OCI-LY3 (cell line): ENCODE measurements at regions not wholly inside any gene's neighbourhood (a gene's known extent, or its start where the extent isn't known, plus 50 kb on each side); places are given as distances from the start of the nearest gene placed in this dataset.

Experiments used
- H2AFZ ChIP-seq: fragments of 200-600, 300-600 bp; shearing (Covaris generic); 2 replicates; pipeline ENCODE4 v1.6.0; 2014; ENCODE audit warnings: antibody characterized with exemption, low read depth, low read length
- H3K27ac ChIP-seq: fragments of 200-600, 300-600 bp; sonication (generic); 2 replicates; pipeline ENCODE4 v1.5.1; 2014; ENCODE audit warnings: mild to moderate bottlenecking, low read length, moderate library complexity, mixed read lengths
- H3K27me3 ChIP-seq: fragments of 200-600, 300-600 bp; sonication (generic); 2 replicates; pipeline ENCODE4 v1.6.1; 2014; ENCODE audit warnings: low read depth, low read length, mixed read lengths
- H3K36me3 ChIP-seq: fragments of 200-600, 300-600 bp; sonication (generic); replicated peaks from 2 replicates; pipeline ENCODE3; 2014; ENCODE audit warnings: low read depth, low read length, mixed read lengths
- H3K4me1 ChIP-seq: fragments of 300-600, 200-600 bp; sonication (generic); 2 replicates; pipeline ENCODE4 v1.6.1; 2014; ENCODE audit warnings: low read length, mixed read lengths
- H3K4me2 ChIP-seq: fragments of 200-600, 300-600 bp; sonication (generic); 2 replicates; pipeline ENCODE4 v1.6.1; 2014; ENCODE audit warnings: low read length, mixed read lengths
- H3K4me3 ChIP-seq: fragments of 300-600, 200-600 bp; sonication (generic); 2 replicates; pipeline ENCODE4 v1.5.1; 2014; ENCODE audit warnings: antibody characterized with exemption, mild to moderate bottlenecking, low read length, moderate library complexity
- H3K79me2 ChIP-seq: fragments of 300-600, 200-600 bp; shearing (Covaris generic); 2 replicates; pipeline ENCODE4 v1.6.1; 2014; ENCODE audit warnings: mild to moderate bottlenecking, low read length, mixed read lengths
- H3K9ac ChIP-seq: fragments of 300-600, 200-600 bp; shearing (Covaris generic); 2 replicates; pipeline ENCODE4 v1.6.0; 2014; ENCODE audit warnings: mild to moderate bottlenecking, low read length, moderate library complexity
- H3K9me3 ChIP-seq: fragments of 200-600, 300-600 bp; shearing (Covaris generic); 2 replicates; pipeline ENCODE4 v1.6.1; 2014; ENCODE audit warnings: low read length, mixed read lengths; ENCODE audit not compliant: insufficient read depth
- H4K20me1 ChIP-seq: fragments of 200-600, 300-600 bp; sonication (generic); 2 replicates; pipeline ENCODE4 v1.6.1; 2016; ENCODE audit warnings: low read length, mixed read lengths; ENCODE audit not compliant: insufficient read depth
- CTCF ChIP-seq: fragments of 200-600, 300-600 bp; sonication (generic); IDR thresholded peaks from 2 replicates; pipeline ENCODE4 v1.5.1; 2014; ENCODE audit warnings: antibody characterized with exemption, low read length, low read depth
- EZH2phosphoT487 ChIP-seq: fragments of 200-600 bp; shearing (Covaris generic); IDR thresholded peaks from 2 replicates; pipeline ENCODE4 v1.6.1; 2018; ENCODE audit warnings: antibody characterized with exemption, mixed run types, low read depth

DNA sequence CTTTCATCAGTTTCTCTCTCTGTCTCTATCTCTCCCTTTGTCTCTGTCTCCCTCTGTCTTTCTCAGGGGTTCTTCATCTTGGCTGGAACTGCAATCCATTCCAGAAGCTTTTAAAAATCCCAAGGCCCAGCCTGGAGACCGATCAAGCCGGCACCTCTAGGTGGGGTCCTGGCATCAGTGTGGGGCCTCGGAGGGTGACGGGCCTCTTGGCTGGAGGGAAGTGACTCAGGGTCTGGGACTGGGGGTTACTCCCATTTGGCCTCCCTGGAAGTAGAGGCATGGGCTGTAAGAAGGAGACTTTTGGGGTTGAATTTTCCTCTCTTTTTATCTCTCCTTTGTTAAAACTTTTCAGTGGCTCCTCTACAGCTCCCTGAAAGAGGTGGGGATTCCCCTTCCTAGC is 52.8 kb upstream of the OTOF start:
- H3K4me1 ChIP-seq = peaks cover 34% of the 10 kb centered on the region
- peak overlapping the region; percentile 12; the same call in 1 of the 2 replicates for H3K9ac ChIP-seq
- peak overlapping the region; percentile 3; the same call in 1 of the 2 replicates for H3K4me3 ChIP-seq
- H3K4me2 ChIP-seq = peak overlapping the region; percentile 50
- H3K27me3 ChIP-seq = no peaks in the 10 kb centered on the region
- H3K27ac ChIP-seq = no peak overlapping the region
- no peaks in the 10 kb centered on the region for H4K20me1 ChIP-seq
- TF ChIP-seq EZH2phosphoT487 (no peak), CTCF (no peak)
- no peaks in the 10 kb centered on the region for H3K9me3 ChIP-seq
- no peaks in the 10 kb centered on the region for H3K79me2 ChIP-seq
- peak overlapping the region; percentile 36; the same call in 1 of the 2 replicates for H2AFZ ChIP-seq
- H3K36me3 ChIP-seq = no peaks in the 10 kb centered on the region

DNA sequence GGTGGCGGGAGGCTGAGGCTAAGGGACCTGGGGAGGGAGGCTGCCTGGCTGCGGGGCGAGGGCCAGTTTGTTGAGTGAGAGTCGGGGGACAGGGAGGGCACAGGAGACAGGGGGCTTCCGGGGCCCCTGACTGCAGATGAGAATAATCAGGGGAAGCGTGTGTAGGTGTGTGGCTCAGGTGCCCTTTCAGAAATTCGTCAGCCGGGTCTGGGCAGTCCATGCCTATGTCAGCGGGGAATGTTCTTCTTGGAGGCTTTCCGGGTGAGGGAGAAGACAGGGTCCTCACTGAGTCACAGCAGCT is 52.3 kb upstream of the OTOF start:
- H3K4me3 ChIP-seq = no peak overlapping the region
- no peak overlapping the region for H3K4me2 ChIP-seq
- H3K79me2 ChIP-seq = no peaks in the 10 kb centered on the region
- H3K36me3 ChIP-seq = no peaks in the 10 kb centered on the region
- H3K27me3 ChIP-seq = no peaks in the 10 kb centered on the region
- H3K4me1 ChIP-seq = peaks cover 33% of the 10 kb centered on the region
- no peaks in the 10 kb centered on the region for H3K9me3 ChIP-seq
- no peaks in the 10 kb centered on the region for H4K20me1 ChIP-seq
- no peak for TF ChIP-seq EZH2phosphoT487
- TF ChIP-seq CTCF = no peak
- H2AFZ ChIP-seq = no peak overlapping the region
- H3K9ac ChIP-seq = no peak overlapping the region
- no peak overlapping the region for H3K27ac ChIP-seq

DNA sequence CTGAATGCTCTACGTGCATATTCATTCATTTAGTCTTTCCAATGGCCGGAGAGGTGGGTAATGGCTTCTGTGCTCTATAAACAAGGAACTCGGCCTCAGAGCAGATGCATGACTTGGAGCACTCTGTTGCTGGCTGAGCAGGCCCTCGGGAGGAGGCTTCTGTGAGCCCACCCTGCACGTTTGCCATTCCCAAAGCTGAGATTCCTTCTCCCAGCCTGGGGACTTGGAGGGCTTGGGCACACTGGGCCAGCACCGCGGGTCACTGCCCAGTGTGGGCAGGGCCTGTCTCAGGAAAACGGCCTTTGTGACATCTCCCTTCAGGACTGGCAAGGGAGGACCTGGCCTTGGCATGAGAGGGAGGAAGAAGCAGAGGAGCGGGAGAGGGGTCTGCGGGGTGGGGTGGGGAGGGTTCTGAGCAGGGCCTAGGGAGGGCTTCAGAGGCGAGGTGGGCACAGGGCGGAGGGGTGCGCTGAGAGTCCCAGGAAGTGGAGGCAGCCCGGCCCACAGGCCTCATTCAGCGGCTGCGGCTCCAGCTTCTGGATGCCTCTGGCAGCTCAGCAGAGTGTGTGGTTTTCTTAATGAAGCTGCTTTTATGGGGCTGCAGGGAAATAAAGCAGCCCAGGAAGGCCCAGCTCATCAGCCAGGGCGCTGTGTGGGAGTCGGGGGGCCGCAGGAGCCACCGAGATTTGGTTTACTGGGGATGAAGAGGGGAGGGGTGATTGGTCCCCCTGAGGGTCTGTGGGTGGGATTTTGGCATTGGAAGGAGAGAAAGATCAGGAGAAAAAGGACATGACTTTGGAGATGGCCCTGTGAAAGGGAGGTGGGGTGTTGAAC is 51.7 kb upstream of the OTOF start:
- Histone ChIP-seq H3K4me2 (no peak overlapping the region), H3K4me1 (peaks cover 27% of the 10 kb centered on the region), H3K4me3 (no peak overlapping the region), H3K9ac (no peak overlapping the region), H3K36me3 (no peaks in the 10 kb centered on the region), H2AFZ (no peak overlapping the region), H4K20me1 (no peaks in the 10 kb centered on the region), H3K79me2 (no peaks in the 10 kb centered on the region), H3K27me3 (no peaks in the 10 kb centered on the region), H3K27ac (no peak overlapping the region), H3K9me3 (no peaks in the 10 kb centered on the region)
- no peak for TF ChIP-seq CTCF
- TF ChIP-seq EZH2phosphoT487 = no peak

DNA sequence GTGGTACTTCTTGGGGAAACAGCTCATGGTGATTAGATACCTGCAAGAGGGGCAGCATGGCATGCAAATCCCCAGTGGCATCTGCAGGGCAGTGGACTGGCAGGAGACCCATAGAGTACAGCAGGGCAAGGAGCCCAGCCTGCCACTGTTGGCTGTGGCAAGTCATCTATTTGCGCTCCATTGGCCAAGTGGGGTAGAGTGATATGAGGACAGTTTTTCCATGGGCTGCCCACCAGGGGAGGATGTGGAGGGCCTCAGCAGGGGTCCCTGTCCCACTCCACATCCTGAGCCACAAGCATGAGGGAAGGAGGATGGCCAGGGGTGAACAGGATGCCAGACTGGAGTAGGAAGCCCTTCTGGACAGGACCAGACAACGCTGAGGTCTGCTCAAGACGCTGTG is 50.9 kb upstream of the OTOF start:
- H4K20me1 ChIP-seq = no peaks in the 10 kb centered on the region
- H3K79me2 ChIP-seq = no peaks in the 10 kb centered on the region

More for the DNA sequence above, 50.9 kb upstream of the OTOF start:
- TF ChIP-seq CTCF = no peak
- H3K36me3 ChIP-seq = no peaks in the 10 kb centered on the region
- H3K27ac ChIP-seq = no peak overlapping the region
- no peak overlapping the region for H3K4me2 ChIP-seq
- peaks cover 19% of the 10 kb centered on the region for H3K4me1 ChIP-seq
- H3K4me3 ChIP-seq = no peak overlapping the region
- H3K9ac ChIP-seq = no peak overlapping the region
- no peaks in the 10 kb centered on the region for H3K9me3 ChIP-seq
- no peaks in the 10 kb centered on the region for H3K27me3 ChIP-seq
- H2AFZ ChIP-seq = no peak overlapping the region
